ENCODE measurements at regions not wholly inside any gene's neighbourhood (a gene's known extent, or its start where the extent isn't known, plus 50 kb on each side); places are given as distances from the start of the nearest gene placed in this dataset.

DNA sequence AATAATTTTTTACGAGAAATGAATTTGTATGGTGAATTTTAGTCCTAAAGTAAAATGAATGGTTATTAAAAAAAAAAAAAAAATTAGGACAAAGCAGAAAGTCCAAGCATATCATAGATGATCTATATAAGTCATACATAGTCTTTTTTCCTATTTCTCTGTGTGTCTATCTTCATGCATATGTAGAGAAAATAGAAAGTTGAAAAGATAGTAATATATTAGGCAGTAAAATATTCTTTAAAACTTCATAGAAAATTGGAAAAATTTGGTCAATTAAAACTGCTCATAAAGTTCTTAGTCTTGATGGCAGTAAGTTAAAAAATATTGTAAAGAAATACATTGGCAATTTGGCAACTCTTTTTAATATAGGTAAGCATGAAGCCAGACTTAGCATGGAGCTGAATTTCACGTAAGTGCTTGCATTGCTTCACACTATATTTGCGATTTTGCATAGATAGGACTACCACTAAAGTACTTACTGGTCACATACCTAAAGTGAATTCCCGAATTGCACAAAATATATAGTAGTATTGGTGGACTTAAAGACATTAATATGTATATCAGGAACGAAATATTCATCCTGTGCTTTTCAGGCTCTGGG, 303.8 kb downstream of the IPO8 start:
- TF ChIP-seq POLR2AphosphoS5 (IDR thresholded peaks at IDR 0.05) (no peak), POLR2A (IDR thresholded peaks at IDR 0.05) (no peak)
- TF ChIP-seq, protein P1, sequence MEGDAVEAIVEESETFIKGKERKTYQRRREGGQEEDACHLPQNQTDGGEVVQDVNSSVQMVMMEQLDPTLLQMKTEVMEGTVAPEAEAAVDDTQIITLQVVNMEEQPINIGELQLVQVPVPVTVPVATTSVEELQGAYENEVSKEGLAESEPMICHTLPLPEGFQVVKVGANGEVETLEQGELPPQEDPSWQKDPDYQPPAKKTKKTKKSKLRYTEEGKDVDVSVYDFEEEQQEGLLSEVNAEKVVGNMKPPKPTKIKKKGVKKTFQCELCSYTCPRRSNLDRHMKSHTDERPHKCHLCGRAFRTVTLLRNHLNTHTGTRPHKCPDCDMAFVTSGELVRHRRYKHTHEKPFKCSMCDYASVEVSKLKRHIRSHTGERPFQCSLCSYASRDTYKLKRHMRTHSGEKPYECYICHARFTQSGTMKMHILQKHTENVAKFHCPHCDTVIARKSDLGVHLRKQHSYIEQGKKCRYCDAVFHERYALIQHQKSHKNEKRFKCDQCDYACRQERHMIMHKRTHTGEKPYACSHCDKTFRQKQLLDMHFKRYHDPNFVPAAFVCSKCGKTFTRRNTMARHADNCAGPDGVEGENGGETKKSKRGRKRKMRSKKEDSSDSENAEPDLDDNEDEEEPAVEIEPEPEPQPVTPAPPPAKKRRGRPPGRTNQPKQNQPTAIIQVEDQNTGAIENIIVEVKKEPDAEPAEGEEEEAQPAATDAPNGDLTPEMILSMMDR (IDR thresholded peaks at IDR 0.05), result no peak
